ENCODE measurements at regions not wholly inside any gene's neighbourhood (a gene's known extent, or its start where the extent isn't known, plus 50 kb on each side); places are given as distances from the start of the nearest gene placed in this dataset.

DNA sequence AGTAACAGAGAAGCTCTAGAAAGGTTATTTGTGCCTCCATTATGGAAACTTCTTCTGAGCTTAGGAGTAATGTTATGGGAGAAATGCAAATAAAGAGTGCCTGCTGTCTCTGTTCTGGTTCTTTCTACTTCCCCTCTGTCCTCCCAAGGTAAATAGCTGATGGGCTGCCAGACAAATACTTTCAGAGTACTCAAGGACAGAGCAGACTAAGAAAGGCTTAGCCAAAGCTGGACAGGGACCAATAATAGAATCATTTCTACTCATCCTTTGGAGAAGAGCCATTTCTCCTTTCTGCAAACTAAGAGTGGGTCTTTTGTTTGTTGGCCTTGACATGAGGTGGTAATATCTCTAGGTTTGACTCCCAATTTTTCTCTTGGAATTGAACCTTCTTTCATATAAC, 136.1 kb downstream of the MID1IP1 start:
- TF ChIP-seq, protein P1, sequence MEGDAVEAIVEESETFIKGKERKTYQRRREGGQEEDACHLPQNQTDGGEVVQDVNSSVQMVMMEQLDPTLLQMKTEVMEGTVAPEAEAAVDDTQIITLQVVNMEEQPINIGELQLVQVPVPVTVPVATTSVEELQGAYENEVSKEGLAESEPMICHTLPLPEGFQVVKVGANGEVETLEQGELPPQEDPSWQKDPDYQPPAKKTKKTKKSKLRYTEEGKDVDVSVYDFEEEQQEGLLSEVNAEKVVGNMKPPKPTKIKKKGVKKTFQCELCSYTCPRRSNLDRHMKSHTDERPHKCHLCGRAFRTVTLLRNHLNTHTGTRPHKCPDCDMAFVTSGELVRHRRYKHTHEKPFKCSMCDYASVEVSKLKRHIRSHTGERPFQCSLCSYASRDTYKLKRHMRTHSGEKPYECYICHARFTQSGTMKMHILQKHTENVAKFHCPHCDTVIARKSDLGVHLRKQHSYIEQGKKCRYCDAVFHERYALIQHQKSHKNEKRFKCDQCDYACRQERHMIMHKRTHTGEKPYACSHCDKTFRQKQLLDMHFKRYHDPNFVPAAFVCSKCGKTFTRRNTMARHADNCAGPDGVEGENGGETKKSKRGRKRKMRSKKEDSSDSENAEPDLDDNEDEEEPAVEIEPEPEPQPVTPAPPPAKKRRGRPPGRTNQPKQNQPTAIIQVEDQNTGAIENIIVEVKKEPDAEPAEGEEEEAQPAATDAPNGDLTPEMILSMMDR (IDR thresholded peaks at IDR 0.05): no peak
- TF ChIP-seq POLR2A (IDR thresholded peaks at IDR 0.05): no peak

All from body of pancreas (tissue), 4 donors.